WERI-Rb-1 (cell line): ENCODE measurements at regions not wholly inside any gene's neighbourhood (a gene's known extent, or its start where the extent isn't known, plus 50 kb on each side); places are given as distances from the start of the nearest gene placed in this dataset.
"Not testable (repeated sequence)": the region's sequence is repeated elsewhere in the genome, so short reads cannot be mapped to it uniquely, and the experiment has no call there.

Experiments
- DNase-seq: peaks from one replicate; pipeline ENCODE4 v3.0.0-alpha.2; 2020
- H3K27ac ChIP-seq: fragments of 250-450 bp; sonication (Bioruptor Pico); 2 replicates; pipeline ENCODE4 v1.5.1; 2020; ENCODE audit warnings: mild to moderate bottlenecking, moderate library complexity
- H3K27me3 ChIP-seq: fragments of 250-450 bp; sonication (Bioruptor Pico); 2 replicates; pipeline ENCODE4 v1.5.1; 2021; ENCODE audit warnings: mild to moderate bottlenecking, low read depth, moderate library complexity; ENCODE audit not compliant: insufficient read depth, severe bottlenecking
- H3K36me3 ChIP-seq: fragments of 250-450 bp; sonication (Bioruptor Pico); 2 replicates; pipeline ENCODE4 v1.5.1; 2020; ENCODE audit warnings: mild to moderate bottlenecking, moderate library complexity
- H3K4me3 ChIP-seq: 2 replicates; pipeline ENCODE4 v1.5.1; 2011; ENCODE audit warnings: low read depth, mild to moderate bottlenecking, control low read depth, low read length
- H3K9me3 ChIP-seq: fragments of 250-450 bp; sonication (Bioruptor Pico); 2 replicates; pipeline ENCODE4 v1.5.1; 2021; ENCODE audit warnings: mild to moderate bottlenecking, moderate library complexity; ENCODE audit not compliant: severe bottlenecking
- TF ChIP-seq, protein P1 (sequence below): IDR thresholded peaks from 2 replicates; pipeline ENCODE4 v1.5.1; 2011; ENCODE audit warnings: low read depth, mild to moderate bottlenecking, control low read depth, inconsistent platforms, low read length

DNA sequence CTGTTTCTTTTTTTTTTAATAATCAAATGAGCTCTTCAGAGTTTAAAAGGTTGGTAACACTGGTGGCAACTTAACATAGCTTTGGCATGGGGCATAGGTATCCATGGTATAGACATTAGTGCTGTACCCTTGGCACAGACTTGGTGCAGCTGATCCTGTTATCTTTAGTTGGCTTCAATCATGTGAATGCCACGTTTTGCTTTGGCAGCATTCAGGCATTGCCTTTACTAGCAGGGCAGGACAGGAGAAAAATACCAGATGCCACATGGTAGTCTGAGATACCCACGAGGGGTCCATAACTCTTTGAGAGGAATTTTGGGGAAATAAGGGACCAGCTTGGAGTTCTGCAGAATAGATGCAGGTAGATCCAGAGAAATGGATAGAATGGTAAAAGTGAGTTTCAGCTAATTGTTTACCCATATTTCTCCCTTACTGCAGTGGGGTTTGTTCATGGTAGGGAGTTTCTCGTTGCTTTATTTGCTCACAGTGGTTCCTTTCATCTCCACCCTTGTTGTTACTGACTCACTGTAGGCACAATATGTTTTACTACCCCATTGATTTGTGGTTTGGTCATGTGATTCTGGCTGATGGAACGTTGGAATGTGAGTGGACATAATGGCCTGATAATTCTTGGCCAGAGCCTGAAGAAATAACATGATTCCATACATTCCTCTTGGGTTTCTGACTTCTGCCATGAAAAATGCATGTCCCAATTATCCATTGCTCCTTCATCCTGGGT, 342.7 kb downstream of the GLUD2 start:
- Histone ChIP-seq H3K9me3 (no peaks in the 10 kb centered on the region), H3K36me3 (no peaks in the 10 kb centered on the region), H3K4me3 (no peak overlapping the region), H3K27ac (no peak overlapping the region), H3K27me3 (peaks cover 16% of the 10 kb centered on the region)
- TF ChIP-seq, protein P1, sequence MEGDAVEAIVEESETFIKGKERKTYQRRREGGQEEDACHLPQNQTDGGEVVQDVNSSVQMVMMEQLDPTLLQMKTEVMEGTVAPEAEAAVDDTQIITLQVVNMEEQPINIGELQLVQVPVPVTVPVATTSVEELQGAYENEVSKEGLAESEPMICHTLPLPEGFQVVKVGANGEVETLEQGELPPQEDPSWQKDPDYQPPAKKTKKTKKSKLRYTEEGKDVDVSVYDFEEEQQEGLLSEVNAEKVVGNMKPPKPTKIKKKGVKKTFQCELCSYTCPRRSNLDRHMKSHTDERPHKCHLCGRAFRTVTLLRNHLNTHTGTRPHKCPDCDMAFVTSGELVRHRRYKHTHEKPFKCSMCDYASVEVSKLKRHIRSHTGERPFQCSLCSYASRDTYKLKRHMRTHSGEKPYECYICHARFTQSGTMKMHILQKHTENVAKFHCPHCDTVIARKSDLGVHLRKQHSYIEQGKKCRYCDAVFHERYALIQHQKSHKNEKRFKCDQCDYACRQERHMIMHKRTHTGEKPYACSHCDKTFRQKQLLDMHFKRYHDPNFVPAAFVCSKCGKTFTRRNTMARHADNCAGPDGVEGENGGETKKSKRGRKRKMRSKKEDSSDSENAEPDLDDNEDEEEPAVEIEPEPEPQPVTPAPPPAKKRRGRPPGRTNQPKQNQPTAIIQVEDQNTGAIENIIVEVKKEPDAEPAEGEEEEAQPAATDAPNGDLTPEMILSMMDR, result no peak
- DNase-seq, result no peak

DNA sequence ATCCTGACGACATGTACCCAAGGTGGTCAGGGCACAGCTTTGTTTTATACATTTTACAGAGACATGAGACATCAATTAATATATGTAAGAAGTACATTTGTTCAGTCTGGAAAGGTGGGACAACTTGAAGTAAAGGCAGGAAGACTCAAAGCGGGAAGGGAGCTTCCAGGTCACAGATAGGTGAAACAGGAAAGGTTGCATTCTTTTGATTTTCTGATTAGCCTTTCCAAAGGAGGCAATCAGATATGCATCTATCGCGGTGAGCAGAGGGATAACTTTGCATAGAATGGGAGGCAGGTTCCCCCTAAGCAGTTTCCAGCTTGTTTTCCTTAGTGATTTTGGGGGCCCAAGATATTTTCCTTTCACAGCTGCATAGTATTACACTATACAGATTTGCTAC, 358.4 kb downstream of the GLUD2 start:
- Histone ChIP-seq H3K4me3 (no peak overlapping the region), H3K36me3 (no peaks in the 10 kb centered on the region), H3K9me3 (no peaks in the 10 kb centered on the region), H3K27me3 (peaks cover 15% of the 10 kb centered on the region), H3K27ac (no peak overlapping the region)
- TF ChIP-seq, protein P1, result no peak
- no peak for DNase-seq

DNA sequence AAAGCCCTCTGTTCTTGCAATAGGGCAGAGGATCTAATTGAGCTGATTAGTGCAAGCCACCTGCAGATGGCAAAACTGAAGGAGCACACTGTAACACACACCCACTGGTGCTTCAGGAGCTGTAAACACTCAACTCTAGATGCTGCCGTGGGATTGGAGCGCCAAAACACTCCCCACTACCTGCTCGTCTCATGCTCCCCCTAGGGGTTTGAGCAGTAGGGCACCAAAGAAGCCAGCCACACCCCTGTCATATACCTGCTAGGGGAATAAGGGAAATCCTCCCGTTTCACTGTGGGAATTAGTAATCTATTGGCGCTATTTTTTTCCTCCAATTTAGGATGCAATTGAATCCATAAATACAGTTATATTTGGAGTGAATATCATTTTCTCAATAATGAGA, 360.2 kb downstream of the GLUD2 start:
- Histone ChIP-seq H3K4me3 (no peak overlapping the region), H3K9me3 (no peaks in the 10 kb centered on the region), H3K27me3 (peaks cover 14% of the 10 kb centered on the region), H3K36me3 (no peaks in the 10 kb centered on the region), H3K27ac (no peak overlapping the region)
- DNase-seq, result no peak
- TF ChIP-seq, protein P1, result no peak

DNA sequence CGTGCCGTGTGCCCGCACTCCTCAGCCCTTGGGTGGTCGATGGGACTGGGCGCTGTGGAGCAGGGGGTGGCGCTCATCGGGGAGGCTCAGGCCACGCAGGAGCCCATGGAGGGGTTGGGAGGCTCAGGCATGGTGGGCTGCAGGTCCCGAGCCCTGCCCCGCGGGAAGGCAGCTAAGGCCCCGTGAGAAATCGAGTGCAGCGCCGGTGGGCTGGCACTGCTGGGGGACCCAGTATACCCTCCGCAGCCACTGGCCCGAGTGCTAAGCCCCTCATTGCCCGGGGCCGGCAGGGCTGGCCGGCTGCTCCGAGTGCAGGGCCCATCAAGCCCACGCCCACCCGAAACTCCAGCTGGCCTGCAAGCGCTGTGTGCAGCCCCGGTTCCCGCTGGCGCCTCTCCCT, 384.1 kb downstream of the GLUD2 start:
- not testable (repeated sequence) for H3K4me3 ChIP-seq, H3K36me3 ChIP-seq, DNase-seq, H3K9me3 ChIP-seq, H3K27ac ChIP-seq
- peaks cover 44% of the 10 kb centered on the region for H3K27me3 ChIP-seq

DNA sequence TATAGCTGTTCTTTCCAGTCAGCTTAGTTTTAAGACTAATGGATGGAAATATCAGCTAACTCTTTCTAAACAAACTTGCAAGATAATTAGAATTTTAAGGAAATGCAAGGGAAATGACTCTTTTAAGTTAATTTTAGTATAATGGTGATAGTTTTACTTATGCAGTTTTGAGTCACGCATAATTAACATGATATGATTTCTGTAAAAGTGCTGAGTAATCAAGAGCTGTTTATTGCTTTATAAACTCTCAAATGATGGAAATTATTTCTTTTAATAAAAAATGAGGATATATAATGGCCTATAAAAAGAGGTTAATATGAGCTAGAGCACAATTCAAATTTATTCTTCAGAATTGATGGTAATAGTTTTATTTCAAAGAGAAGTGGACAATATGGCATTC, 385.9 kb downstream of the GLUD2 start:
- Histone ChIP-seq H3K27ac (no peak overlapping the region), H3K4me3 (no peak overlapping the region), H3K27me3 (peaks cover 50% of the 10 kb centered on the region), H3K36me3 (no peaks in the 10 kb centered on the region), H3K9me3 (no peaks in the 10 kb centered on the region)
- DNase-seq, result no peak
- TF ChIP-seq, protein P1, result no peak

DNA sequence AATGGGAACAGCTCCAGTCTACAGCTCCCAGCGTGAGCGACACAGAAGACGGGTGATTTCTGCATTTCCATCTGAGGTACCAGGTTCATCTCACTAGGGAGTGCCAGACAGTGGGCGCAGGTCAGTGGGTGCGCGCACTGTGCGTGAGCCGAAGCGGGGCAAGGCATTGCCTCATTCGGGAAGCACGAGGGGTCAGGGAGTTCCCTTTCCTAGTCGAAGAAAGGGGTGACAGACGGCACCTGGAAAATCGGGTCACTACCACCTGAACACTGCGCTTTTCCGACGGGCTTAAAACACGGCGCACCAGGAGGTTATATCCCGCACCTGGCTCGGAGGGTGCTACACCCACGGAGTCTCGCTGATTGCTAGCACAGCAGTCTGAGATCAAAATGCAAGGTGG, 390.3 kb downstream of the GLUD2 start:
- not testable (repeated sequence) for H3K4me3 ChIP-seq, DNase-seq, H3K9me3 ChIP-seq, H3K27ac ChIP-seq, H3K36me3 ChIP-seq
- H3K27me3 ChIP-seq, result peaks cover 41% of the 10 kb centered on the region

DNA sequence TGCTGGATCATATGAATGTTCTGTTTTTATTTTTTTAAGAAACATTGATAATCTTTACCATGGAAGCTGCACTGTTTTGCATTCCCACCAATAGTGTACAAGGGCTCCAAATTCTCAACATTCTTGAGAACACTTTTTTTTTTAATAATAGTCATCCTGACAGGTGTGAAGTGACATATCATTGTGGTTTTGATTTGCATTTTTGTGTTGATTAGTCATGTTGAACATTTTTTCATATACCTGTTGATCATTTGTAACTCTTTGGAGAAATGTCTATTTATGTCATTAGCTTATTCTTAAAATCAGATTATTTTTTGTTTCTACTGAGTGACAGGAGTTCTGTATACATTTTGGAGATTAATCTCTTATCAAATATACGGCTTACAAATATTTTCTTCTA, 408.5 kb downstream of the GLUD2 start:
- Histone ChIP-seq H3K27me3 (peaks cover 7% of the 10 kb centered on the region), H3K4me3 (no peak overlapping the region), H3K9me3 (no peaks in the 10 kb centered on the region), H3K36me3 (no peaks in the 10 kb centered on the region), H3K27ac (no peak overlapping the region)
- TF ChIP-seq, protein P1, result no peak
- no peak for DNase-seq
